HL-60 (cell line): ENCODE measurements at regions not wholly inside any gene's neighbourhood (a gene's known extent, or its start where the extent isn't known, plus 50 kb on each side); places are given as distances from the start of the nearest gene placed in this dataset.

Experiments
- DNase-seq, 2 experiments: peaks; one replicate each; pipeline ENCODE4 v3.0.0-alpha.2; 2010 to 2020; ENCODE audit warnings: low read depth in 1 of 2, low spot score in 1 of 2
- H3K27ac ChIP-seq: fragments of 250-450 bp; sonication (Bioruptor Pico); replicated peaks from 2 replicates; pipeline ENCODE4 v1.5.1; 2020; ENCODE audit warnings: mild to moderate bottlenecking, moderate library complexity
- H3K27me3 ChIP-seq: fragments of 250-450 bp; sonication (Bioruptor Pico); 2 replicates; pipeline ENCODE4 v1.5.1; 2021; ENCODE audit warnings: mild to moderate bottlenecking, moderate library complexity; ENCODE audit not compliant: insufficient read depth, poor library complexity, severe bottlenecking
- H3K4me3 ChIP-seq: replicated peaks from 2 replicates; pipeline ENCODE4 v1.5.1; 2011; ENCODE audit warnings: mild to moderate bottlenecking, control low read depth, low read length; ENCODE audit not compliant: insufficient read depth
- CTCF ChIP-seq: IDR thresholded peaks from one replicate; pipeline ENCODE4 v1.5.1; 2011; ENCODE audit warnings: low read length, control low read depth, inconsistent platforms; ENCODE audit not compliant: insufficient read depth
- GABPA ChIP-seq: IDR thresholded peaks from 2 replicates; pipeline ENCODE4 v1.6.1; 2012; ENCODE audit warnings: low read depth
- POLR2AphosphoS5 ChIP-seq: IDR thresholded peaks from 2 replicates; pipeline ENCODE4 v1.6.1; 2012; ENCODE audit warnings: low read depth
- REST ChIP-seq: IDR thresholded peaks from 2 replicates; pipeline ENCODE4 v1.6.1; 2012; ENCODE audit warnings: low read depth; ENCODE audit not compliant: insufficient replicate concordance
- SPI1 ChIP-seq: IDR thresholded peaks from 2 replicates; pipeline ENCODE4 v1.6.1; 2012; ENCODE audit warnings: low read depth, mild to moderate bottlenecking, borderline replicate concordance

DNA sequence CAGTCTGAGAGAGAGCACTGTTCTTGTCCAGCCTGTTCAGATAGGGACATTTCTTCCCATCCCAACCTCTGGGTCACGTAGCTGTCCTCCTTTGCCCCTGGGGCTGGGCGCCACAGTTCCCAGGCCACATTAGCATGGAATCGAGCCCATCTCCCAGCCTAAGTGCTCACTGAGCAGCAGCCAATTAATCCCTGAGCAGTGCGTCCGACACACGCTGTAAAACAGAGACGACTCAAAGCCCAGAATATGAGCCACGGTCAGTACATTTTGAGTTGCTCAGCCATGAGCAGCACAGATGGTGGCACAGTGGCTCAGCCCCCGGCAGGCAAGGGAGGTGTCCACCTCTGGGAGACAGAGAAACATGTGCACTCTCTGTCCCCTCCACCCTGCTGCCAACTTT, 267.4 kb downstream of the NPHP4 start:
- H3K27me3 ChIP-seq = peaks cover 3% of the 10 kb centered on the region
- no peak for DNase-seq
- no peak overlapping the region for H3K27ac ChIP-seq

DNA sequence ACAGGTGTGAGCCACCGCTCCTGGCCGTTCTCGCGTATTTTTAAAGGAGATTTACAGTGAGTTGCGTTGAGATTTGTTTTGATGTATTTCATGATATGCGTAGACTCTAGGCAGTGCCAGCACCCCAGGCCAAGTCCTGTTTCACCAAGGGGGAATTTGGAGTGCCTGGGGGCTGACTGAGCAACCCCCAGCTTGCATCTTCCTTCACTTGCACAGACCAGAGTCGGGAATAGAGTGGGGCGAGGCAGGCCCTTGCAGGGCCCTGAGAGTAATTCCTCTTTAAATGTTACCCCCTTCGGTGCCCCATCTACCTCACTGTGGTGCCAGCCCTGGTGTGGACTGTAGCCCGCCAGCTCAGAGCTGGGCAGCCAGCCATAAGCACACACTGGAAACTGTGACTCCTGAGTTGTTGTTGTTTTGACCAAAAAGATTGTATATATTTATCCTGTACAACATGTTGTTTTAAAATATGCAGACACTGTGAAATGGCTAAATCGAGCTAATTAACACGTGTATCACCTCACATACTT, 269.5 kb downstream of the NPHP4 start:
- TF ChIP-seq SPI1 = no peak
- no peak for TF ChIP-seq GABPA
- TF ChIP-seq CTCF = no peak
- no peak for TF ChIP-seq REST
- no peak for TF ChIP-seq POLR2AphosphoS5
- Histone ChIP-seq H3K27ac (no peak overlapping the region), H3K4me3 (no peak overlapping the region), H3K27me3 (peaks cover 3% of the 10 kb centered on the region)
- no peak for DNase-seq

More for the DNA sequence above, 267.4 kb downstream of the NPHP4 start:
- H3K4me3 ChIP-seq = no peak overlapping the region
- TF ChIP-seq POLR2AphosphoS5 (no peak), SPI1 (no peak), GABPA (no peak), REST (no peak), CTCF (no peak)

DNA sequence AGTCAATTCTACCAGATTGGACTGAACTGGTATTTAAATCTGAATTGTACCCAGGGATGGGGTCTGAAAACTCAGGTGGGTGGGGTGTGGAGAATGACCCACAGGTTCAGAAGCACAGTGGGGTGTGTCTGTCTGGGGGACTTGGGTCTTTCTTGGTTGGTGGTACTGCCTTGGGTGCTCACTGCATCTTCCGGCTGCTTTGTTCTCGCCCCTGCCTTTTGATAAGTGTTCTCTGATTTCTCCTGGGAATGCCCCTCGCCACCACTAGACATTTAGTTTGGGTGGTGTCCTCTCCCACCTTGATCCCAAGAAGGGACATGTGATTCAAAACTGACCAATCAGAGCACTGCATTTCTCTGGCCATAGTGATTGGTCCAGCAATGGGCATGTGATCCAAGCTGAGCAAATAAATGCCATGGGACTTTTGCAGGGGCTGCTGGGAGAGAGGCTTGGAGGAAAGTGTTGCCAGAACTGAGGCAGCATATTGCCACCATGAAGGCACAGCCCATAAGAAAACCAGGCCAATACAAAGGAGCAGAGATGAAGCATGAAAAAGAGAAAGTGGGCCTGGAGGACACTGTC, 270.5 kb downstream of the NPHP4 start:
- DNase-seq = no peak
- no peaks in the 10 kb centered on the region for H3K27me3 ChIP-seq

More for the DNA sequence above, 270.5 kb downstream of the NPHP4 start:
- TF ChIP-seq CTCF = no peak
- TF ChIP-seq GABPA = no peak
- TF ChIP-seq SPI1 = no peak
- no peak for TF ChIP-seq REST
- TF ChIP-seq POLR2AphosphoS5 = no peak
- Histone ChIP-seq H3K4me3 (no peak overlapping the region), H3K27ac (no peak overlapping the region)
